Colon (tissue), 2 donors: ENCODE measurements at regions not wholly inside any gene's neighbourhood (a gene's known extent, or its start where the extent isn't known, plus 50 kb on each side); places are given as distances from the start of the nearest gene placed in this dataset.

ENCODE experiments used
- FAIRE-seq: peaks from 2 replicates; lab custom pipeline; 2012; peaks lifted over from hg19 to GRCh38; lab: Jason Lieb, UNC
- donor health status: control.
- donor health status: control.

DNA sequence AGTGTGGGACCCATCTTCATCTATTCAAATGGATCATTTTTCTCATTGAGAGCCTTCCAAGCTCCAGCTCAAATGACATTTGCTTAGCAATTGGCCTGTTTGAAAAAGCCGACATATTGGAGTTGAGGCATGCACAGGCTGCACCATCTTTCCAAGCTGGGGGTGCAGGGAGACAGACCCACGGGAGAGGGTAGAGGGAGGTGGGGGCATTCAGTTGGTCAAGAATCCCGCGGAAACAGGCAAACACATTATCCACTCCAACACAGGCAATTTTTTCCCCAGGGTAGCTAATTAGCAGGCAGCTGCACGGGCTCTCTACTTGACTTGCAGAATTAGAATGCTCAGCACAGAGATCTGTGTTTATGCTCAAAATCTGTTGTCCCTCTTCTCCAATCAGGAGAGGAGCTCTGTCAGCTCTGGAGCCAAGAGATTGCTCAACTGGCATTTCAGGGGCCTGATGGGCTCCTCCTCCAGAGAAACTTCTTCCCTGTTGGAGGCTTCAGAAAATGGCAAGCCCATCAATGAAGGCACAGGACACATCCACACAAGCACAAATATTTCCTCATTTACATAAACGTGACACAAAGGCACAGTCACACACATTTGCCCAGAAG is 267.8 kb downstream of the FOXD2 start:
- FAIRE-seq: no peak

GRCh38 chr1:47707503-47707902 is 269.7 kb downstream of the FOXD2 start:
- no peak for FAIRE-seq

- no peak for FAIRE-seq
Observed at GRCh38 chr1:47708019-47708535, 270.2 kb downstream of the FOXD2 start.

DNA sequence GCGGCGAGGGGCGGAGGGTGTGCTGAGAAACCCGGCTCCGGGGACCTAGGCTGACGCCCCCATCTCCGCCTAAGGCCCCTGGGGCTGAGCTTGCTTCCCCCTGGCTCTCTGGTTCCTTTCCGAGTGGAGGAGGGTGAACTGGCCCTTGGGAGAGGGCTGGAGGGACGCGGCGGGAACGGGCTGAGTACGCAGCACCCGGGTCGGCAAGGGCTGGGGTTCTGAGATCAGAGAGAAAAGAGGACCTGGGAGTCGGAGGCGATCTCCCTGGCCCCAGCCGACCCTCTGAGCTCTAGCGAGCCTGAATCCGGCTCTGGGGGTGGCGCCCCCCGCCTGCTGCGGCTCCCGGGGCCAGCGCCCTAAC is 270.8 kb downstream of the FOXD2 start:
- FAIRE-seq: no peak

DNA sequence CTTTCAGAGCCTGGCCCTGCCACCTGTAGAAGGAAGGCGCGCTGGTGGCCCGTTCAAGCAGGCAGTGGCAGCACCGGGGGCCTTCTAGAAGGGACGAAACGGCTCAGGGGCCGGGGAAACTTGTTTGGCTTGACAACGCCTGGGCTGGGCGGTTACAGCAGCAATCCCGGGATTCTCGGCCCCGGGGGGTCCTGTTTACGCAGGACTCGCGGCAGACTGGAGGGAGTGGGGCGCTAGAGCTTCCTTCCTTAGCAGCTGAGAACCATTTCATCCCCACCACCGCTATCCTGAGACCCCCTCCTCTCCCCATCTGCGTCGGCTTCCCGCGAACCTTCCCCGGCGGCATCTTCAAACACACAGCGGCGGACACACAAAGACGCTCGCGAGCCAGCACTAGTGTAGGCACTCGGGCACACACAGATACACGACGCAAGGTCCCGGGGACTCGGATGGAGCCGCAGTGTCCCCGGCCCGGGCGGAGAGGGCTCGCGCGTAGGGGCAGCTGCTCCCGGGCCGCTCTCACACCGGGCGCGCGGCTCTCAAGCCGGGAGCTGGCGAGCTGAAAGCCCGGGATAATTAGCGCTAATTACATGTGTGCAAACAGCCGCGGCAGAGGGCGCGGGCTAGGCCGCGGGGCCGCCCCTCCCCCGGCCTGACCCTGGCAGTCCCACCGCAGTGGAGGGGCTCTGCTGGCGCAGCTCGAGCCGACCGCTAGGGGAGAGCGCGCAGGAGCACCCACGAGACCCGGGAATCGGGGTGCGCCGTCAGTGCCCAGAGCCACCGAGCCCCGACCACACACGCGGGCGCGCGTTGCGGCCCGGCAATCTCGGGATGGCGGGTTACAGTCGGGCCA is 271.4 kb downstream of the FOXD2 start:
- FAIRE-seq: no peak

GRCh38 chr1:47709872-47710231 is 272.0 kb downstream of the FOXD2 start:
- FAIRE-seq: no peak

GRCh38 chr1:47710329-47711071 is 272.7 kb downstream of the FOXD2 start:
- FAIRE-seq: no peak
